GM10266 (cell line): ENCODE measurements at regions not wholly inside any gene's neighbourhood (a gene's known extent, or its start where the extent isn't known, plus 50 kb on each side); places are given as distances from the start of the nearest gene placed in this dataset.

Source experiments
- DNase-seq: peaks from one replicate; pipeline ENCODE4 v3.0.0; 2012; ENCODE audit errors: extremely low spot score
- TF ChIP-seq, protein P1 (sequence below): IDR thresholded peaks from 2 replicates; pipeline ENCODE4 v1.5.1; 2012; ENCODE audit warnings: mild to moderate bottlenecking, low read depth; ENCODE audit not compliant: control insufficient read depth, insufficient read depth; ENCODE audit errors: missing control alignments

DNA sequence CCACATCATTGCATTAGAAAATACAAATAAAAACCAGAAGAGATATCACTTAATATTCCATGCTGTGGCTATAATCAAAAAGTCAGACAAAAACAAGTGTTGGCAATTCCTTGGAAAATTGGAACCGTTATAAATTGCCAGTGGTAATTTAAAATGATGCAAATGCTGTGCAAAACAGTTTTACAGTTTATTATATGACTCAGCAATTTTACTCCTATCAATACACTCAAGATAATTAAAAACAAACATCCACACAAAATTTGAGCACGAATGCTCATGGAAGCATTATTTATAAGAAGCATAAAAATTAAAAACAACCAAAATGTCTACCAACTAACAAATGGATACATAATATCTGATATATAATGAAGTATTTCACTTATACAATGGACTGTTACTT, 728.8 kb downstream of the CBLN2 start:
- TF ChIP-seq, protein P1, sequence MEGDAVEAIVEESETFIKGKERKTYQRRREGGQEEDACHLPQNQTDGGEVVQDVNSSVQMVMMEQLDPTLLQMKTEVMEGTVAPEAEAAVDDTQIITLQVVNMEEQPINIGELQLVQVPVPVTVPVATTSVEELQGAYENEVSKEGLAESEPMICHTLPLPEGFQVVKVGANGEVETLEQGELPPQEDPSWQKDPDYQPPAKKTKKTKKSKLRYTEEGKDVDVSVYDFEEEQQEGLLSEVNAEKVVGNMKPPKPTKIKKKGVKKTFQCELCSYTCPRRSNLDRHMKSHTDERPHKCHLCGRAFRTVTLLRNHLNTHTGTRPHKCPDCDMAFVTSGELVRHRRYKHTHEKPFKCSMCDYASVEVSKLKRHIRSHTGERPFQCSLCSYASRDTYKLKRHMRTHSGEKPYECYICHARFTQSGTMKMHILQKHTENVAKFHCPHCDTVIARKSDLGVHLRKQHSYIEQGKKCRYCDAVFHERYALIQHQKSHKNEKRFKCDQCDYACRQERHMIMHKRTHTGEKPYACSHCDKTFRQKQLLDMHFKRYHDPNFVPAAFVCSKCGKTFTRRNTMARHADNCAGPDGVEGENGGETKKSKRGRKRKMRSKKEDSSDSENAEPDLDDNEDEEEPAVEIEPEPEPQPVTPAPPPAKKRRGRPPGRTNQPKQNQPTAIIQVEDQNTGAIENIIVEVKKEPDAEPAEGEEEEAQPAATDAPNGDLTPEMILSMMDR, result no peak

DNA sequence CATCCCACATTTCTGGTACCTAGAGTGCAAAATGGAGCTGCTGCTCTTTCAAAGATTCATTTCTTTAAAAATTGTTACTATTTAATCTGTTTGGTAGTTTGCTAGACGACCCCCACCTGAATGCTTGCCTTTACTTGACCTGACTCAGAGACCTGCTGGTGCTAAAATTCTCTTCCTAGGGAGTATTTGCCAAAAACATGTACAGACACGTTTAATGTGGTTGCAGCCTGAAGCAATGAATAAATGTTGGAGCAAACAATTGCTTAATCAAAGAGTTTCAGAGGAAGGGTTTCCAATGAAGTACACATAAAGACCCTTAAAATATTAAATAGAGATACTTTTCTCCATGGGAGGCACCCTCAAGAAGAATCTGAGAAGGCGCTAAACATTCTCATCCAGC, 734.4 kb downstream of the CBLN2 start:
- DNase-seq, result no peak
- TF ChIP-seq, protein P1, result no peak

More for the DNA sequence above, 728.8 kb downstream of the CBLN2 start:
- no peak for DNase-seq

DNA sequence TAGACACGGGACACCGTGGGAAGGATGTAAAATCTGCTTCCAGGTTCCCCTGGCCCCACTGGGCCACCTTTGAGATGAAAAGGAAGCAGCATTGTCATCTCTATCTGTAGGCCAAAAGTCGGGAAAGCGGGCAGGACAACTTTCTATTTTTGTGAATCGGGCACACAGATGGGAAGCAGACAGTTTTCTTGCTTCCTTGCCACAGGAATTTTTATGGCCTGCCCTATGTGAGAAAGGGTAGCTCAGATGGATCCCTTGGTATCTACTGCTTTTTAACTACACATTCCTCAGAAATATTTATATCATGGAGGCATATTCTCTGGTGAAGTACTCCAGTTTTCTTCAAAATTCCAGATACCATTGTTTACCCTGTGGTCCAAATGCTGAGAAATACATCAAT, 735.5 kb downstream of the CBLN2 start:
- TF ChIP-seq, protein P1, result no peak
- DNase-seq, result no peak

DNA sequence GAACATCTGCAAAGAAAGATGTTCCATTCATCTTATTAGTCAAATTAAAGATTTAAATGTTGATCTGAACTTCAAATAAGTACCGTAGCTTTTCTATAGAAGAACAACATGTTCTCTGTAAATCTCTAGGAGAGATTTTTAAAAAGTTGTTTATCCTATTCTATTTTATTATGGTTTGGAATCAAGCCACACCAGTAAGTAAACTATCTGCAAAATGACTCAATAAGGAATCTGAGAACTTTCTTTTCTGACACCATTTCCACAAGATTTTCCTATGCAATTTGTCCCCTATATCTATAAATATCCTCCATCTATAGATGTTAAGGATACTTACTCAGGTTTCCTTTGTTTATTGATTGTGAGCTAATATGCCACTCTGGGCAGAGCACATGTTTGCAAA, 736.6 kb downstream of the CBLN2 start:
- no peak for DNase-seq
- TF ChIP-seq, protein P1, result no peak

DNA sequence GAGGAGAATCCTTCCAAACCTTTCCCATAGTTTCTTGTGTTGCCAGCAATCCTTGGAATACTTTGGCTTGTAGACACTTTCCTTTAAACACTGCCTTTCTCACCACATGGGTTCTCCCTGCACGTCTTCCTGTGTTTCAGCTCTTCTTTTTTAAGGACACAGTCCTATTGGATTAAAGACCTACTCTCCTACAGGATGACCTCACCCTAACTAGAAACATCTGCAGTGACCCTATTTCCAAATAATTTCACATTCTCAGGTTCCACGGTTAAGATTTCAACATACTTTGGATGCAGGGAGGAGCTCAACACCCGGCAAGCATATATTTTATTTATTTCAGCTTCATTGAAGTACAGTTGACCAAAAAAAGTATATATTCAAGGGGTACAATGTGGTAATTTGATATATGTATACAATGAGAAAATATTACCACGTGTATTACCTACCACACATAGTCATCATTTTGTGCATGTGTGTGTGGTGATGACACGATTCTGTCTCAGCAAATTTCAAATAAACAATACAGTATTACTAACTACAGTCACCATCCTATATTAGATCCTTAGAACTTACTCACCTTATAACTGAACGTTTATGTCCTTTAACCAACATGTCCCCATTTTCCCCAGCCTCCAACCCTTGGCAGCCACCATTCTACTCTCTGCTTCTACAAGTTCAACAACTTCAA, 745.0 kb downstream of the CBLN2 start:
- no peak for DNase-seq
- TF ChIP-seq, protein P1, result no peak

DNA sequence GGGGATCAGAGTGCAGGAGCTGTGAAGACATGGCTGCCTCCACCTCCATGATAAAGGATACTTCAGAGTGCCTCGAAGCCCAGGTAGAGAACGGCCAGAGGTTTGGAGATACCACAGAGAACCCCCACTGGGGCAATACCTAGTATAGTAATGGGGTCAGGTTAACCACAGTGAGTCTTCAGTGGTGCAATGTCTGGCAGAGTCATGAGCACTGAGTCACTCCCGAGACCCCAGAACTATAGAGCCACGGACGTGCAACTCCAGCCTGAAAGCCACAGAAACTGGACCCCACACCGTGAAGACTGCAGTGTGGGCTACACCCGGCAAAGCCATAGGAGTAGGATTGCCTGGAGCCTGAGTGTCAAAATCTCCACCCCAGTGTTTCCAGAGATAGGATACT, 746.6 kb downstream of the CBLN2 start:
- DNase-seq, result no peak
- TF ChIP-seq, protein P1, result no peak

DNA sequence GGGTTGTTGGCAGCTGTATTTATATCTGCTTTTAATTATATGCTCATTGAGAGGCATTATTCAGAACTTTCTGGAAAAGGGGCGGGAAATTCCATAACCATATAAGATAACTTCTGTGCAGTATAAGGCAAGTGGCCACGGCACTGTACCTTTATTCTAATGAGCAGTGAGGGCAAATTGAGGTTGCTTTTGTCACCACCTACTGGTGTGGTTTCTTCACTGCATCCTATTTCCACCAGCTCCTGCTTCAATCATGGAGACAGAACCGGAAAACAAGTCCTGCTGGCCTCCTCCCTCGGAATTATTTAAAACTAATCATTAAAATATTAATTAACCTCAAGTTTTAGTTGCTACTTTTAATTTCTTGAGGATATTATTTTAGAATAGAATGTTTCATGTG, 759.4 kb downstream of the CBLN2 start:
- DNase-seq, result peak; percentile 3
- TF ChIP-seq, protein P1, result peak; percentile 30
